ENCODE measurements at regions not wholly inside any gene's neighbourhood (a gene's known extent, or its start where the extent isn't known, plus 50 kb on each side); places are given as distances from the start of the nearest gene placed in this dataset.

DNA sequence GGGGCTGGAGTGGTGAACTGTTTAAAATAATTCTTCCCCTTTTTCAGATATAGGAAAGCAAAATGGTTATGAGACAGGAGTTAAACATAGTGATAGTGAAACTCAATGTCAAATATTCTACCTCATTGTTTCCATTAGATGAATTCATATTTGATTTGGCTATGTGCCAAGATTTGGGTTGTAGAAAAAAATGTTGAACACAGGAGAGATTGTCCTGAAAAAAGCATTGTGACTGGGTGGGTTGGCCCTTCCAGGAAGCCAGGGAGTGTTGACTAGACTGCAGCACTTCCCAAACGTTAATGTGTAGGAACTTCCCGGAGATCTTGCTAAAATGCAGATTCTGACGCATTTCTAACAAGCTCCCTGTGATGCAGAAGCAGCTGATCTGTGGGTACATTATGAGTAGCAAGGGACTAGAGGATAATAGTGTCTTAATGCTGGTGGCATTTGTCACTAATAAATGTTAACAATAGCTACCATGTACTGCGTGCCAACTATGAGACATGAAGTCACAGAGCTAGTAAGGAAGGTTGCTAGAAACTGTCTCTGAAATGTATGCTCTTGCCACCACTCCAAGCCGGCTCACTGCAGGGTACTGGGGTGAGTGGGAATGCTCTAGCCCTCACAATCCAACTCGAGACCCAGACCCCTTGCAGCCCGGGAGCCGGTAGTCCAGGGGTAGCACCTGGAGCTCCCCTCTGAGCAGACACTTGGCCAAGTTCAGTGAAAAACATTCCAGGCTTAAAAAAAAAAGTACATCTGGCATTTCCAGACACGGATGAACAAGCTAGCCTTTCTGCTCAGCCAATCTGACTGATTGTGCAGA, 120.6 kb downstream of the CD47 start:
- TF ChIP-seq, protein P1, sequence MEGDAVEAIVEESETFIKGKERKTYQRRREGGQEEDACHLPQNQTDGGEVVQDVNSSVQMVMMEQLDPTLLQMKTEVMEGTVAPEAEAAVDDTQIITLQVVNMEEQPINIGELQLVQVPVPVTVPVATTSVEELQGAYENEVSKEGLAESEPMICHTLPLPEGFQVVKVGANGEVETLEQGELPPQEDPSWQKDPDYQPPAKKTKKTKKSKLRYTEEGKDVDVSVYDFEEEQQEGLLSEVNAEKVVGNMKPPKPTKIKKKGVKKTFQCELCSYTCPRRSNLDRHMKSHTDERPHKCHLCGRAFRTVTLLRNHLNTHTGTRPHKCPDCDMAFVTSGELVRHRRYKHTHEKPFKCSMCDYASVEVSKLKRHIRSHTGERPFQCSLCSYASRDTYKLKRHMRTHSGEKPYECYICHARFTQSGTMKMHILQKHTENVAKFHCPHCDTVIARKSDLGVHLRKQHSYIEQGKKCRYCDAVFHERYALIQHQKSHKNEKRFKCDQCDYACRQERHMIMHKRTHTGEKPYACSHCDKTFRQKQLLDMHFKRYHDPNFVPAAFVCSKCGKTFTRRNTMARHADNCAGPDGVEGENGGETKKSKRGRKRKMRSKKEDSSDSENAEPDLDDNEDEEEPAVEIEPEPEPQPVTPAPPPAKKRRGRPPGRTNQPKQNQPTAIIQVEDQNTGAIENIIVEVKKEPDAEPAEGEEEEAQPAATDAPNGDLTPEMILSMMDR (conservative IDR thresholded peaks at IDR 0.05; ENCODE audit: low read length): no peak
- no peak for TF ChIP-seq EZH2phosphoT487 (IDR thresholded peaks at IDR 0.05; ENCODE audit: borderline replicate concordance, low read depth, low read length)

Data from OCI-LY7 (cell line).